Hepatocyte (in vitro differentiated cells): ENCODE measurements at regions not wholly inside any gene's neighbourhood (a gene's known extent, or its start where the extent isn't known, plus 50 kb on each side); places are given as distances from the start of the nearest gene placed in this dataset.
A peak's percentile ranks its signal among the peaks of the same experiment; 100 is the strongest.

Experiments
- DNase-seq: peaks from one replicate; pipeline ENCODE4 v3.0.0-alpha.2; 2016; ENCODE audit warnings: low spot score
- H2AFZ ChIP-seq: fragments of 200-600 bp; sonication (generic); 2 replicates; pipeline ENCODE4 v1.6.0; 2016; ENCODE audit warnings: antibody characterized with exemption, mild to moderate bottlenecking
- H3K27ac ChIP-seq: fragments of 200-600 bp; sonication (generic); 2 replicates; pipeline ENCODE4 v1.5.1; 2016; ENCODE audit warnings: mild to moderate bottlenecking
- H3K27me3 ChIP-seq: fragments of 200-600 bp; sonication (generic); 2 replicates; pipeline ENCODE4 v1.6.1; 2016
- H3K36me3 ChIP-seq: fragments of 200-600 bp; sonication (generic); replicated peaks from 2 replicates; pipeline ENCODE4 v1.5.1; 2016; ENCODE audit warnings: low read depth; ENCODE audit not compliant: insufficient read depth
- H3K4me1 ChIP-seq: fragments of 200-600 bp; sonication (generic); 2 replicates; pipeline ENCODE4 v1.5.1; 2016; ENCODE audit warnings: mild to moderate bottlenecking, moderate library complexity; ENCODE audit not compliant: insufficient read depth
- H3K4me2 ChIP-seq: fragments of 200-600 bp; sonication (generic); 2 replicates; pipeline ENCODE4 v1.6.0; 2016
- H3K4me3 ChIP-seq: fragments of 200-600 bp; sonication (generic); 2 replicates; pipeline ENCODE4 v1.5.1; 2016; ENCODE audit warnings: mild to moderate bottlenecking
- H3K79me2 ChIP-seq: fragments of 200-600 bp; sonication (generic); 2 replicates; pipeline ENCODE4 v1.6.0; 2017; ENCODE audit warnings: mild to moderate bottlenecking
- H3K9me2 ChIP-seq: fragments of 200-600 bp; sonication (generic); replicated peaks from 2 replicates; pipeline ENCODE4 v1.6.0; 2017; ENCODE audit warnings: mild to moderate bottlenecking; ENCODE audit not compliant: insufficient read depth
- H3K9me3 ChIP-seq: fragments of 200-600 bp; sonication (generic); 2 replicates; pipeline ENCODE4 v1.5.1; 2016; ENCODE audit warnings: low read depth, mild to moderate bottlenecking
- H4K20me1 ChIP-seq: fragments of 200-600 bp; sonication (generic); 2 replicates; pipeline ENCODE4 v1.6.0; 2016; ENCODE audit warnings: mild to moderate bottlenecking; ENCODE audit not compliant: insufficient read depth, poor library complexity, severe bottlenecking
- EZH2 ChIP-seq: fragments of 200-600 bp; sonication (generic); IDR thresholded peaks from 2 replicates; pipeline ENCODE4 v1.6.1; 2016; ENCODE audit warnings: antibody characterized with exemption, mild to moderate bottlenecking, borderline replicate concordance
- EZH2phosphoT487 ChIP-seq: fragments of 200-600 bp; sonication (generic); IDR thresholded peaks from one replicate; pipeline ENCODE4 v1.6.1; 2018; ENCODE audit warnings: antibody characterized with exemption, mild to moderate bottlenecking, low read depth, moderate library complexity; ENCODE audit not compliant: unreplicated experiment, severe bottlenecking
- WGBS: methylation state at CpG from one replicate; pipeline ENCODE4 v1.1.6; 2016; ENCODE audit warnings: low lambda C conversion rate; ENCODE audit errors: missing lambda C conversion rate; 5-methylcytosine and 5-hydroxymethylcytosine counted together
- TF ChIP-seq, protein P1 (sequence below): fragments of 200-600 bp; sonication (generic); IDR thresholded peaks from 2 replicates; pipeline ENCODE4 v1.5.1; 2016; ENCODE audit warnings: antibody characterized with exemption, mild to moderate bottlenecking; ENCODE audit not compliant: poor library complexity

- no peak for TF ChIP-seq EZH2phosphoT487
- no peak for TF ChIP-seq EZH2
- TF ChIP-seq, protein P1, sequence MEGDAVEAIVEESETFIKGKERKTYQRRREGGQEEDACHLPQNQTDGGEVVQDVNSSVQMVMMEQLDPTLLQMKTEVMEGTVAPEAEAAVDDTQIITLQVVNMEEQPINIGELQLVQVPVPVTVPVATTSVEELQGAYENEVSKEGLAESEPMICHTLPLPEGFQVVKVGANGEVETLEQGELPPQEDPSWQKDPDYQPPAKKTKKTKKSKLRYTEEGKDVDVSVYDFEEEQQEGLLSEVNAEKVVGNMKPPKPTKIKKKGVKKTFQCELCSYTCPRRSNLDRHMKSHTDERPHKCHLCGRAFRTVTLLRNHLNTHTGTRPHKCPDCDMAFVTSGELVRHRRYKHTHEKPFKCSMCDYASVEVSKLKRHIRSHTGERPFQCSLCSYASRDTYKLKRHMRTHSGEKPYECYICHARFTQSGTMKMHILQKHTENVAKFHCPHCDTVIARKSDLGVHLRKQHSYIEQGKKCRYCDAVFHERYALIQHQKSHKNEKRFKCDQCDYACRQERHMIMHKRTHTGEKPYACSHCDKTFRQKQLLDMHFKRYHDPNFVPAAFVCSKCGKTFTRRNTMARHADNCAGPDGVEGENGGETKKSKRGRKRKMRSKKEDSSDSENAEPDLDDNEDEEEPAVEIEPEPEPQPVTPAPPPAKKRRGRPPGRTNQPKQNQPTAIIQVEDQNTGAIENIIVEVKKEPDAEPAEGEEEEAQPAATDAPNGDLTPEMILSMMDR: peak; percentile 85
- WGBS: 11% methylated on average over 18 of the region's 18 CpGs
Observed at GRCh38 chr21:33127154-33127867, 57.4 kb downstream of the OLIG1 start.

GRCh38 chr21:33127868-33128242 lies 57.9 kb downstream of the OLIG1 start:
- no peak overlapping the region for H3K27ac ChIP-seq

More at GRCh38 chr21:33127154-33127867, 57.4 kb downstream of the OLIG1 start:
- Histone ChIP-seq H3K4me2 (peak overlapping the region; percentile 73), H3K27me3 (peaks cover 22% of the 10 kb centered on the region), H3K4me3 (peak overlapping the region; percentile 3), H3K4me1 (no peaks in the 10 kb centered on the region), H2AFZ (peak overlapping the region; percentile 18), H3K79me2 (no peaks in the 10 kb centered on the region), H3K9me2 (no peaks in the 10 kb centered on the region), H4K20me1 (no peaks in the 10 kb centered on the region), H3K27ac (no peak overlapping the region), H3K9me3 (no peaks in the 10 kb centered on the region), H3K36me3 (no peaks in the 10 kb centered on the region)
- DNase-seq: peak; percentile 84

DNA sequence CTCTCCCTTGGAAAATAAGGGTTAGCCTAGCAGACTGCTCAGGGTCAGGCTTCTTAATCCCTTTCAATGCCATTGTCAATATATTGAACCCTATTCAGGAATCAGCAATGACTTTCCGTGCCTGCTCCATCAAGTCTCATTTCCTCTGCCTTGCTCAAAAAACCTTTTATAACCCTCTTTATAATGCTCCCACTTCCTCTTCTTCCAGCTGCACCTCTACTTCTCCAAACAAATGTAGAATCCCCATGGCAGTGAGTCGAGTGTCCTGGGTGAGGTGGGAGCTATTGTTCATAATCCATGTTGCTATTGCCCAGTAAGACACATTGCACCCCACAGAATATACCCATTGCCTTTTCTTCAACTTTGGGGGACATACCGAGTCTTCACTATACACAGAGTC lies 58.6 kb downstream of the OLIG1 start:
- no peak for DNase-seq
- H3K4me2 ChIP-seq: no peak overlapping the region
- H3K79me2 ChIP-seq: no peaks in the 10 kb centered on the region
- H3K9me2 ChIP-seq: no peaks in the 10 kb centered on the region
- H3K36me3 ChIP-seq: no peaks in the 10 kb centered on the region
- no peak overlapping the region for H2AFZ ChIP-seq
- H4K20me1 ChIP-seq: no peaks in the 10 kb centered on the region
- H3K27ac ChIP-seq: no peak overlapping the region
- no peak for TF ChIP-seq EZH2phosphoT487
- TF ChIP-seq, protein P1: no peak
- TF ChIP-seq EZH2: no peak
- H3K4me3 ChIP-seq: no peak overlapping the region
- H3K27me3 ChIP-seq: peaks cover 24% of the 10 kb centered on the region
- no peaks in the 10 kb centered on the region for H3K9me3 ChIP-seq
- H3K4me1 ChIP-seq: no peaks in the 10 kb centered on the region
- WGBS: 55% methylated on average over 3 of the region's 3 CpGs

More at GRCh38 chr21:33127868-33128242, 57.9 kb downstream of the OLIG1 start:
- no peaks in the 10 kb centered on the region for H3K9me3 ChIP-seq
- no peak overlapping the region for H3K4me3 ChIP-seq
- peaks cover 22% of the 10 kb centered on the region for H3K27me3 ChIP-seq
- H3K79me2 ChIP-seq: no peaks in the 10 kb centered on the region
- DNase-seq: no peak
- 32% methylated on average over 6 of the region's 6 CpGs for WGBS
- no peak overlapping the region for H3K4me2 ChIP-seq
- TF ChIP-seq, protein P1: no peak
- TF ChIP-seq EZH2 (no peak), EZH2phosphoT487 (no peak)
- no peaks in the 10 kb centered on the region for H4K20me1 ChIP-seq
- no peaks in the 10 kb centered on the region for H3K4me1 ChIP-seq
- no peak overlapping the region for H2AFZ ChIP-seq
- H3K9me2 ChIP-seq: no peaks in the 10 kb centered on the region
- H3K36me3 ChIP-seq: no peaks in the 10 kb centered on the region
